RPMI7951 (cell line): ENCODE measurements at regions not wholly inside any gene's neighbourhood (a gene's known extent, or its start where the extent isn't known, plus 50 kb on each side); places are given as distances from the start of the nearest gene placed in this dataset.
"Not testable (repeated sequence)": the region's sequence is repeated elsewhere in the genome, so short reads cannot be mapped to it uniquely, and the experiment has no call there.

Experiments used
- DNase-seq: peaks from one replicate; pipeline ENCODE4 v3.0.0-alpha.2; 2012; ENCODE audit warnings: low read depth

DNA sequence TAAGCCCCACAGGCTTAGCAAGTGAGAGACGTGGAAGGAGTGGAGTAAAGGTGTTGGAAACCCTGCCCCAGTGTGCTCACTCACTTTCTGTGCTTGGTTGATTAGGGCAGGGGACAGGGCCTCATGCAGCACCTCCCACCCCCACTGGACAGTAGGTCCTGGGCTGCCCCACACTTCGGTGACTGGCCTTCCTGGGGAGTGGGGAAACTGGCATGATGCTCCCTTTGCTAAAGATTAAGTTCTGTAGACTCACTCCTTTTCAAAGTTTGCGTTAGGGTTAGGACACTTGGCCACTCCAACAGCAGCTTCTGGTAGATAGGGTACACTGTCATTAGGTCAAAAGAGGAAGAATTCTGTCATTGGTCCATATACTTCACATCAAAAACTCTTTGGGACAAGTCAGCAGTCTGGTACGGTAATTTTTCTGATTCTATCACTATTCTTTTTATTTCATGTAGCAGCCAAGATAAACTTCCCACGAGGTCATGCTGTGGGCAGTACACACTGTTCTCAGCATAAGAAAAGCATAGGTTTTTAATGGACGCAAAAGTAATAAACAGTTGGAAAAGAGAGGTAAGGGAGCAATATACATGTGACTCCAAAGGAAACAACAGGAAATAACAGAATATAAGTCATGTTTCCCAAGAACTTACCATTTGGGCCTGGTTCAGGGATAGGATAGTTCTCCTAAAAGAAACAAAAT is 106.6 kb upstream of the TERB2 start:
- not testable (repeated sequence) for DNase-seq

- DNase-seq: peak; percentile 55
These were observed 103.1 kb upstream of the TERB2 start for GRCh38 chr15:44853304-44853950.

GRCh38 chr15:44854696-44855095 is 101.8 kb upstream of the TERB2 start:
- DNase-seq: not testable (repeated sequence)

GRCh38 chr15:44856284-44856683 is 100.2 kb upstream of the TERB2 start:
- DNase-seq: not testable (repeated sequence)

DNA sequence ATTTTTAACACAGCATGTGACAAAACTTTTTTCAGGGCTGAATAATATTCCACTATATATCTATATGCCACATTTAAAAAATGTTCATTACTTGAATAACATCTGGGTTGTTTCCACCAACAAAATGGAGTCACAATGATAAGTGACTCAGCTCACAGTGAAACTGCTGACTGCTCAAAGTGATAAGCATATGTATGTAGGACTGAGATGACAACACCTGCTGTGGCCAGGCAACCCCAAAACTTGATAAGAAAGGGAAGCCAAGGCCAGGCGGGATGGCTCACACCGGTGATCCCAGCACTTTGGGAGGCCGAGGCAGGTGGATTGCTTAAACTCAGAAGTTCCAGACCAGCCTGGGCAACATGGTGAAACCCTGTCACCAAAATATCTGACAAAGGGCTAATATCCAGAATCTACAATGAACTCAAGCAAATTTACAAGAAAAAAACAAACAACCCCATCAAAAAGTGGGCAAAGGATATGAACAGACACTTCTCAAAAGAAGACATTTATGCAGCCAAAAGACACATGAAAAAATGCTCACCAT is 99.2 kb upstream of the TERB2 start:
- not testable (repeated sequence) for DNase-seq

DNA sequence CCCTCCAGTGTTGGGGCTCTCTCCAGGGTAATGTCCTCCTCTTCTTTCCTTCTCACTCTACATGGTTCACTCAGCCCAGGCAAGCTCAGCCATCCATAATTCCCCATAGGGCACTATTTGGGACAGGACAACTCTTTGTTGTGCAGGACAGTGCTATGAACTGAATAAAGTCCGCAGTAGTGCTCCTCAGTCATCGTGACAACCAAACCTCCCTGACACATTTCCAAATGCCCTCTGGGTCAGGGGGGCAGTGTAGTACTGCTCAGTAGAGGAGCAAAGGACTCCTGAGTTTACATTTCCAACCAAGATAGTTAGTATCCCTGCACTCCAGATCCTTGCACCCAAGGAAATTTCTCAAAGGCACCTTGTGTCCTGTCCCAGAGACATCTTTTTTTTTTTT is 97.4 kb upstream of the TERB2 start:
- DNase-seq: not testable (repeated sequence)

DNA sequence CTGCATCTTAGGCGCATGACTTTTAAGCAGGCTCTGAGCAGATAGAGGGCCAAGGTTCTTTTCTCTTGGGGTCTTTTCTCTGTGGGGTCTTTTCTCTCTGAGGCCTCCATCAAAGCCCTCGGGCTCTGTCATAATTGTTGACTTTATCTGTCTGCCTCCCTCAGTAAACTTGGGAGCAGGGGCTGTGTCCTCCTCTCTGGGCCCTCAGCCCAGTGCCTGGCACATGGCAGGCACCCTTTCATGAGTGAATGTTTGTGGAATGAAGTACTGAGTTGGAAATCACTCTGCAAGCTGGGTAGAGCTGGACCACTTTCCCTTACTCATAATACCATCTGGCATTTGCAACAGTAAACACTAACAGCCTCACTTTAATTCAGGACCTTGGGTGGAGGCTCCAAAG is 96.3 kb upstream of the TERB2 start:
- not testable (repeated sequence) for DNase-seq

DNA sequence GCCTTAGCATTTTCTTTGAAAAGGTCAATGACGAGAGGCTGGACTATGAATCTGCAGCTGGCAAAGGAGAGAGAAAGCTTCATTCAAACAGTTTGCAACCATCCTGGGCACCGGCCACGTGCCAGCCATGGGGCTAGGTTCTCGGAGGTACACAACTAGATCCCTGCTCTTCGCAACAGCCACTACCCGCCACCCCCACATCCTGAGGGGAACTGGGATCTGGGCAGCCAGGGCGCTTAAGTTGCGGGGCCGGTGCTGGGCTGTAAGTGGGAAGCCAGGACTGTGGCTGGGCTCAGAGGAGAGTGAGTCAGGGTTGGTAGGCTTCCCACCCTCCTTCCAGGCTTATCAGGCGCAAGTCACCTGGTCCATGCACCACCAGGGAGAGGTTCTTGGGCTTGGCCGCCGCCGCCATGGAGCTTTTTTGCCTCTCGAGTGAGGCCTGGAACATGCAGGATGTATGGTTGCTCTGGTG is 95.0 kb upstream of the TERB2 start:
- no peak for DNase-seq

DNA sequence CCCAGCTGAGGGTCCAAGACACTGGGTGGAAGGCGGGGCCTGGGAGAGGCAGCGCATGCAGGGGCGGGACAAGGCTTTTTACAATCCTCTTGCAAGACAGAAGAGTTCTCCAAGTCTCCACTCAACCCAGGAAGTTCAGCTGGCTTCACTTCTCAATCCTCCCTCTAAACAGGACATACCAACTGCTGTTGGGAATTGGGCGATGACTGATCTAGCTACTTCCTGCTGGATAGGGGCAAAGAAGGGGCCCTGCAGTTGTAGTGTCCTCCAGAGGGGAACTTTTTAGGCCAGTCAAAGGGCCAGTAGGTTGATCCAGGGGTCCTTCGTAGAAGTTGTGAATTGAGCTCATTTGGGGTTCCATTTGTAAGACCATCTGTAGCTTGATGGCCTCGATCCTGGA is 94.6 kb upstream of the TERB2 start:
- no peak for DNase-seq

GRCh38 chr15:44862866-44863265 is 93.6 kb upstream of the TERB2 start:
- not testable (repeated sequence) for DNase-seq

GRCh38 chr15:44868100-44868499 is 88.4 kb upstream of the TERB2 start:
- DNase-seq: not testable (repeated sequence)

DNA sequence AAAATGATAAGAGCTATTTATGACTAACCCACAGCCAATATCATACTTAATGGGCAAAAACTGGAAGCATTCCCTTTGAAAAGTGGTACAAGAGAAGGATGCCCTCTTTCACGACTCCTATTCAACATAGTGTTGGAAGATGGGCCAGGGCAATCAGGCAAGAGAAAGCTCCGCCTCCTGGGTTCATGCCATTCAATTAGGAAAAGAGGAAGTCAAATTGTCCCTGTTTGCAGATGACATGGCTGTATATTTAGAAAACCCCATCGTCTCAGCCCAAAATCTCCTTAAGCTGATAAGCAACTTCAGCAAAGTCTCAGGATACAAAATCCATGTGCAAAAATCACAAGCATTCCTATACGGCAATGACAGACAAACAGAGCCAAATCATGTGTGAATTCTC is 86.4 kb upstream of the TERB2 start:
- not testable (repeated sequence) for DNase-seq

GRCh38 chr15:44873103-44873502 is 83.4 kb upstream of the TERB2 start:
- no peak for DNase-seq

DNA sequence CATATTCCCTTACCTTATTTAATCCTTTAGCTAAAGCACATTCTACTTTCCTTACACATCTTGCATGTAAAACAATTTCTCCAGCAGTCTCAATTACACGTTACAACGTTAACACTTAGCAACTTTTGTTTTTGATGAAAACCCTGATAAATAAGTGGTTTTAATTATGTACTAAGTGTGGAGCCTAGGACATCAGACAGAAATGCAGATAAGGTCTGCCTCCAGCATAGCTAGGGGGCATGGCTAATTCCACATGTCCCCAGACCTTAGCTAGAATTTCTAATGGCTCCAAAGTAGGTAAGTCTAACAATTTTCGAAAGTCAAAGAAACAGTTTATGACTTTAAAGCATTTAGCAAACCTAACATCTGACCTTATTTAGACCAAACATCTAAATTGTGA is 77.4 kb upstream of the TERB2 start:
- no peak for DNase-seq

GRCh38 chr15:44882499-44882968 is 74.0 kb upstream of the TERB2 start:
- DNase-seq: peak; percentile 45

- DNase-seq: peak; percentile 28
These were observed 73.1 kb upstream of the TERB2 start for GRCh38 chr15:44883199-44883877.

DNA sequence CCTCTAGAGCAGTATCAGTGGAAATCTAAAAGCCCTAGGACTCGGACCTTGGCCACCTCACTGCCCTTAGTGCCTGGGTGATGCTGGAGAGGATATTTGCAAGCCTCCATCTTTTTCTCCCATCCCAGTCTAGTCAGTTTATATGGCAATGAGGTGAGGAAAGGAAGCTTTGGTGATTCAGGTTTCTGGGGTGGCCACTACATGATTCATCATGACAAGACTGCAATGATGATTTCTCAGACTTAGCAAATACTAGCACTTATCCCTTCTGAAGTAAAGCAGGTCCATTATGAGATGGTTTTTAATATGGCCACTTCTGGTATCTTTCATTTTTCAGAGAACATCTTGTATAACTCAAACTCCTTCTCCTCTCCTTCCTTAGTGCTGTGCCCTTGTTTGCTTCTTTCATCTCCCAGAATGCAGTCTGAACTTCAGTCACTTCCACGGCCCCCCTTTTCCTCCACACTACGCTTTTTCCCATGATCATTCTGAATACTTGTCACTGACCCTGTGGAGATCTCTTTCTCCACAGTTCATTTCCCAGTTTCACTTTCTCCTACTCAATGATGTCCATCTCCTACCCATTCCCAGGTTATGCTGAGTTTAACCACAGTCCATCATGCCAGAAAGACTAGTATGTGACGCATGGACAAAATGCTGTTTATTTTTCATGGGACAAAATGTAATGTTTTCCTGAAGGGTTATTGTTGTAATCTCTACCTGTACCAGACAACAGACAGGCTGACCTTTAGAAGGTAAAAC is 57.4 kb upstream of the TERB2 start:
- DNase-seq: not testable (repeated sequence)

DNA sequence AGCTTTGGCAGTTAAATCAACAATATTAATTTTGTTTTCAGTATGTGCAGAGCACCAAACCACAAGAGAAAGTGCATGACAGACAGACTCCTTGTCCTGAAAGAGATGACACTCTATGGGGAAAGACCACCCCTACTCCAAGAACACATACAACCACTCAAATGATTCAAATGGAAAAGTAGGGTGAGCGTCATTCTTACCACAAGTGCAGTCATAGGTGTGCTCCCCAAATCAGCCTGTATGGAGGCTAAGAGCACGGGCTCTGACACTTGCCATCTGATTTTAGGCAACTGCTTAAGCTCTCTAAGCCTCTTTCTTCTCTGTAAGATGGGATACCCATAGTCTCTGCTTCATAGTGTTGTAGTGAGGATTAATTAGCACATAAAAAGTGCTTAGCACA is 56.7 kb upstream of the TERB2 start:
- DNase-seq: not testable (repeated sequence)

- DNase-seq: not testable (repeated sequence)
These were observed 55.7 kb upstream of the TERB2 start for GRCh38 chr15:44900796-44901195.

GRCh38 chr15:44903281-44903680 is 53.2 kb upstream of the TERB2 start:
- not testable (repeated sequence) for DNase-seq

DNA sequence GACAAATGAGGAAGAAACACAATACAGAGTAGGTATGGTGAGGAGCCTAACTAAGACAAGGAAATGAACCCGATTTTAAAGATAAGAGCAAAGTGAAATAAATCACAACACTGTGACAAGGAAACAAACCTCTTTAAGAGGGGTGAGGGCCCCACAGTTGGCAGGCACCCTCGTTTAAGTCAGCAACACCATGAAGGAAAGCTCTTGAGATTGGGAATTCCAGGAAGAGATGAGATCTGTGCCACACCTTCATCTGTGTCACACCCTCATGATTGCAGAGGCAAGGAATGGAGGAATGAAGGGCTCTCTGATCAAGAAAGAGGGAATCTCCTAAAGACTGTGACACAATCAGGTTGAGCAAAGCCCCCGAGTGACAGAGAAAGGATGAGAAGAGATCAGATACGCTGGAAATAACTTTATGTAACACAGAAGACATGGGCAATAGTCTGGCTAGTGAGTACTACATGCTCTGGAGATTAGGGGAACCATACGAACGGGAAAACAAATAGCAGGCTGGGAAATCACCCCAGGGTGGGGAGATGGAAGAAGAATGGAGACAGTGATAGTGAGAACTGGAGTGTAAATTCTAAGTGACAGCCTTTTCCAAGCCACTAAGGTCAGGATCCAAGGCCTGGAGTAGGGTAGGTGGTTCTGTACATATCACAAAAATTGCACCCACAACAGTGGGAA is 51.7 kb upstream of the TERB2 start:
- DNase-seq: not testable (repeated sequence)
